Stimulated activated memory B cell treated with anti-CD40 and anti-IgM and Interleukin-4, amounts not matched to agents 10 μg/mL and 1 μg/mL and 100 μg/mL, for 72 hours (primary cell): ENCODE measurements at regions not wholly inside any gene's neighbourhood (a gene's known extent, or its start where the extent isn't known, plus 50 kb on each side); places are given as distances from the start of the nearest gene placed in this dataset.
"Not testable (repeated sequence)": the region's sequence is repeated elsewhere in the genome, so short reads cannot be mapped to it uniquely, and the experiment has no call there.

Source experiments
- ATAC-seq: fragments of 150-1000 bp; cut with Tn5 transposase; 2 replicates; pipeline ENCODE4 v1.10.0; 2021
- H3K27ac Mint-ChIP-seq: one replicate; pipeline ENCODE4 v1.8.0; 2022; ENCODE audit warnings: mild to moderate bottlenecking, mixed read lengths
- H3K27me3 Mint-ChIP-seq: one replicate; pipeline ENCODE4 v1.8.0; 2022; ENCODE audit warnings: mixed read lengths
- H3K36me3 Mint-ChIP-seq: one replicate; pipeline ENCODE4 v1.8.0; 2022; ENCODE audit warnings: mixed read lengths
- H3K4me1 Mint-ChIP-seq: one replicate; pipeline ENCODE4 v1.8.0; 2022; ENCODE audit warnings: mixed read lengths
- H3K4me3 Mint-ChIP-seq: one replicate; pipeline ENCODE4 v1.8.0; 2022; ENCODE audit warnings: mild to moderate bottlenecking, moderate library complexity, mixed read lengths
- H3K9me3 Mint-ChIP-seq: one replicate; pipeline ENCODE4 v1.8.0; 2022; ENCODE audit warnings: mixed read lengths

GRCh38 chr2:16024628-16025027 lies 84.3 kb downstream of the MYCN start:
- not testable (repeated sequence) for H3K4me3 Mint-ChIP-seq, H3K4me1 Mint-ChIP-seq, H3K36me3 Mint-ChIP-seq, ATAC-seq, H3K27me3 Mint-ChIP-seq, H3K27ac Mint-ChIP-seq, H3K9me3 Mint-ChIP-seq

DNA sequence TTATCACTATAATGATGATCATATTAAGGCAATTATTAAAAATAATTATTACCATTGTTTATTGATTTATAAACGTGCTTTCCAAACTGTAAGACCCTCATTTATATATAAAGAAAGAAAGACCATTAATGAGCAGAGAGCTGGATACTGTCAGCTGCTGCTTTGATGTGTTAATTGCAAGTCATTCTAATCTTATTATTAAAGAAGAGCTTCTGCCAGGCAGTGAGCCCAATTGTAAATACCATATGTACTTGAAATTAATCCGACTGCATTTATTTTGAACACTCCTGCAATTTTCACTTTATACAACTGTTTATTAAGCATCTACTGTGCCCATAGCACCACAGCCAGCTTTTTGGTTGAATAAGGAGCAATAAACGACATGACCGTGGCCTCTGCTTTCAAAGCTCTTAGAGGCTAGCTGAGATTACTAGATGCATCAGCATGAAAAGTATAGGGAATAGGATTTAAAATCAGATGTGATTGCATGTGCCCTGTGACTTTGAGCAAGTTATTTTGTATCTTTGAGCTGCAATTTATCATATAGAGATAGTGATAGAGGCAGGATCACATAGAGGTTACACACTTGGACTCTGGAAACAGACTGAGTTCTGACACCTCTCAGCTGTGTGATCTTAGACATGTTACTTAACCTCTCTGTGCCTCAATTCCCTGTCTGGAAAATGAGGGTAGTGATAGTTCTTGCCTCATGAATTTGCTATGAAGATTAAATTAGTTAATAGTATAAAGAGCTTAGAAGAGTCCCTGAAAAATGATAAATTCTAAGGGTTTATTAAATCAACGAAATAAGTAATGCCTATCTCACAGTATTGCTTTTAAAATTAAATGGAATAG lies 83.4 kb downstream of the MYCN start:
- peaks cover 9% of the 10 kb centered on the region for H3K27me3 Mint-ChIP-seq
- peaks cover 5% of the 10 kb centered on the region for H3K9me3 Mint-ChIP-seq
- H3K27ac Mint-ChIP-seq = no peak overlapping the region
- H3K36me3 Mint-ChIP-seq = no peaks in the 10 kb centered on the region
- H3K4me3 Mint-ChIP-seq = no peak overlapping the region
- H3K4me1 Mint-ChIP-seq = no peaks in the 10 kb centered on the region
- no peak for ATAC-seq

DNA sequence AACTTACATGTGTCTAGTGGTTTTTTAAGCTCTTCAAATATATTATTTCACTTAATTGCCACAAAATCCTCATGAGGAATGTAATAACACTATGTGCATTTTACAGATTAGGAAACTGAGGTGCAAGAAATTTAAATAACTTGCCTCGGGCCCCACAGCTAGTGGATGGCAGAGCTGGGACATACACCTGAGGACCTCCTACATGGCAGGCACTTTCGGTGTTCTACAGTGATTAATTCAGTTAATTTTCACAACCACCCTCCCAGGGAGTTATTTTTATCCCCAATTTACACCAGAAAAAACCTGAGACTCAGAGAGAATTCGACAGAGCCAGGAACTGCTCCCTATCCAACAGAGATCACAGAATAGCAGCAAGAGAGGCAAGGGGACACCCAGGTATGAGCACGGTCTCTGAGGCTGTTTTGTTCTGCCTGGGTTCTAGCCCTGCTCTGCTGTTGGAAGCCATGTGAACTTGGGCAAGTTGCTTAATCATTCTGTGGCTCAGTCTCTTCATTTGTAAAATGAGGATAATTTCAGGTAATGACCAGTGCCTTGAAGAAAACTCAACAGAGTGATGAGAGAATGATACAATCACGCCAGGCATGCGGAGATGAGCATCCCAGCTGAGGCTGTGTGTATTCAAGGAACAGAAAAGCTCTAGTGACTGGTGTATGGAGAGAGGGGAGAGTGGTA lies 82.3 kb downstream of the MYCN start:
- Mint-ChIP-seq H3K27ac (no peak overlapping the region), H3K27me3 (peaks cover 9% of the 10 kb centered on the region), H3K36me3 (no peaks in the 10 kb centered on the region), H3K9me3 (peaks cover 5% of the 10 kb centered on the region), H3K4me1 (no peaks in the 10 kb centered on the region), H3K4me3 (no peak overlapping the region)
- ATAC-seq = no peak

DNA sequence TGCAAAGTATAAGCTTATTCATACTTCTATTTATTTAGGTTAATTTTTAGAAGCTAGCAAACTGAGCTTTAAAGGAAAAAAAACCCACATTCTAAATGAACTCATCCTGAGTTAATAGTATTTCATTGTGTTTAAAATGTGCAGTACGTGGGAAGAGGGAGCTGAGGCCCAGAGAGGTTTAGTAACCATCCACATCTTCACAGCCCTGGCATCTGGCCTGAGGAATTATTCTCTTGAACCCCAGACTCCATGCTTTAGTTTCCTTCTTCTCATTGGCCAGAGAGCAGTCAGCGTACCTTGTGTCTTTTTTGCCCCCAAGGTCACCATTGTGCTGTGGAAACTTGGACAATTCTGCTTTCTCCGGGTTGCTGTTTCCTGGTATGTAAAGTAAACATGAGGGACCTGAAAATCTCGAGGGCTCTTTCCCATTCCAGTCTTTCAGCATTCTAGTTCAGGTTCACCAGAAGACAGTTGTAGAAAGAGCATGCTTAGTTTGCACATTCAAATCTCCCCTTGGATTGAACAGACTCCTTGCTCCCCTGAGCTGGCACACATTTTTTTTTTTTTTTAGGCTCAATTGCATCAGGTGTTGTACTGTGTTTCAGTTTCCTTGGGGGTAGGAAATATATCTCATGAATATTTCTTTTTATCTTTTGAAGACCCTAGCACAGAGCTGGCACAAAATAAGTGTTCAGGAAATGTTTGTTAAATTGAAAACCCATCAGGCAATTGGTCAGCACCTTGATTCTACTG lies 81.4 kb downstream of the MYCN start:
- H3K36me3 Mint-ChIP-seq = no peaks in the 10 kb centered on the region
- no peaks in the 10 kb centered on the region for H3K4me1 Mint-ChIP-seq
- H3K27ac Mint-ChIP-seq = no peak overlapping the region
- H3K4me3 Mint-ChIP-seq = no peak overlapping the region
- no peak for ATAC-seq
- peaks cover 9% of the 10 kb centered on the region for H3K27me3 Mint-ChIP-seq
- H3K9me3 Mint-ChIP-seq = peaks cover 5% of the 10 kb centered on the region

- H3K27ac Mint-ChIP-seq = no peak overlapping the region
- H3K9me3 Mint-ChIP-seq = peaks cover 3% of the 10 kb centered on the region
- H3K27me3 Mint-ChIP-seq = peaks cover 10% of the 10 kb centered on the region
- H3K4me3 Mint-ChIP-seq = no peak overlapping the region
- no peaks in the 10 kb centered on the region for H3K36me3 Mint-ChIP-seq
- H3K4me1 Mint-ChIP-seq = no peaks in the 10 kb centered on the region
- ATAC-seq = no peak
Observed at GRCh38 chr2:16020389-16021008, 80.1 kb downstream of the MYCN start.

GRCh38 chr2:16019617-16020351 lies 79.4 kb downstream of the MYCN start:
- H3K4me3 Mint-ChIP-seq = no peak overlapping the region
- H3K4me1 Mint-ChIP-seq = no peaks in the 10 kb centered on the region
- ATAC-seq = no peak
- no peaks in the 10 kb centered on the region for H3K9me3 Mint-ChIP-seq
- H3K36me3 Mint-ChIP-seq = no peaks in the 10 kb centered on the region
- peaks cover 17% of the 10 kb centered on the region for H3K27me3 Mint-ChIP-seq
- H3K27ac Mint-ChIP-seq = no peak overlapping the region

- no peak overlapping the region for H3K27ac Mint-ChIP-seq
- H3K4me1 Mint-ChIP-seq = no peaks in the 10 kb centered on the region
- no peaks in the 10 kb centered on the region for H3K36me3 Mint-ChIP-seq
- ATAC-seq = no peak
- H3K27me3 Mint-ChIP-seq = peaks cover 24% of the 10 kb centered on the region
- H3K4me3 Mint-ChIP-seq = no peak overlapping the region
- no peaks in the 10 kb centered on the region for H3K9me3 Mint-ChIP-seq
Observed at GRCh38 chr2:16019060-16019480, 78.7 kb downstream of the MYCN start.

DNA sequence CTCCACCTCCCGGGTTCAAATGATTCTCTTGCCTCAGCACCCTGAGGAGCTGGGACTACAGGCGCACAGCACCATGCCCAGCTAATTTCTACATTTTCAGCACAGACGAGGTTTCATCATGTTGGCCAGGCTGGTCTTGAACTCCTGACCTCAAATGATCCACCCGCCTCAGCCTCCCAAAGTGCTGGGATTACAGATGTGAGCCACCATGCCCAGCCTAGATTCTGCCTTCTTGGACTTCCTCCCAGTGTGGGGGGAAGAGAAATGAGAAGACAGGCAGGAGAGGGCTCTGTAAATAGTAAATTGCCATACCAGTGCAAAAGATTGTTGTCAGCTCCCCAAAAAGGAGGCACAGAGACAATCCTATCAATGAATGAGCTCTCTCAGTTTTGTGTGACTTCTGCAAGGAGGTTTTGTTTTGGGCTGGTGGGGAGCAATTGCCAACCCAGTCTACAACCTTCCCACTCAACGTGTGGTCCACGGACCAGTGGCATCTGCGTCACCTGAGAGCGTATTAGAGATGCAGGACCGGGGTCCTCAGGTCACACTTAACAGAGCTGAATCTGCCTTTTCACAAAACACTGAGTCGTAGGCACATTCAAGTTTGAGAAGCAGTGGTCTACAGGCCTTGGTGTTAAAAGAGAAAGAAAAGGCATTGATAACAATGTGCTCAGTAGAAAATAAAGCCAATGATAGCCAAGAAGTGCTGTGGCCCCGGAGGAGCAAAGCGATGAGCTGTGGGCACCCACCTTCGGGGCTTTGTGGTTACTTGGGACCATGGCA lies 78.1 kb downstream of the MYCN start:
- ATAC-seq = no peak
- H3K9me3 Mint-ChIP-seq = no peaks in the 10 kb centered on the region
- no peaks in the 10 kb centered on the region for H3K36me3 Mint-ChIP-seq
- H3K27me3 Mint-ChIP-seq = peaks cover 28% of the 10 kb centered on the region
- H3K27ac Mint-ChIP-seq = no peak overlapping the region
- no peak overlapping the region for H3K4me3 Mint-ChIP-seq
- H3K4me1 Mint-ChIP-seq = no peaks in the 10 kb centered on the region

DNA sequence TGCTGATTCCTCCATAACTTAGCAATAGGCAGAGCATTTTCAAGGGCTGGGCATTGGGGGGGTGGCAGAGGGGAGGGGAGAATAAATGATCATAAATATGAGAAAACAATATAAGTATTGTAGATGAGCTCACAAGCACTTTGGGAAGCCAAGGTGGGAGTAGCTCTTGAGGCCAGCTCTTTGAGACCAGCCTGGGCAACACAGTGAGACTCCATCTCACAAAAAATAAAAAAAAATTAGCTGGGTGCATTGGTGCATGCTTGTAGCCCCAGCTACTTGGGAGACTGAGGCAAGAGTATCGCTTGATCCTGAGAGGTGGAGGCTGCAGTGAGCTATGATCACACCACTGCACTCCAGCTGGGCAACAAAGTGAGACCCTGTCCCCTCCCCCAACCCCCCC lies 75.9 kb downstream of the MYCN start:
- ATAC-seq = no peak
- Mint-ChIP-seq H3K36me3 (no peaks in the 10 kb centered on the region), H3K27me3 (peaks cover 37% of the 10 kb centered on the region), H3K4me3 (no peak overlapping the region), H3K4me1 (no peaks in the 10 kb centered on the region), H3K27ac (no peak overlapping the region), H3K9me3 (no peaks in the 10 kb centered on the region)

- Mint-ChIP-seq H3K4me3 (no peak overlapping the region), H3K27ac (no peak overlapping the region), H3K36me3 (no peaks in the 10 kb centered on the region), H3K4me1 (no peaks in the 10 kb centered on the region), H3K27me3 (peaks cover 37% of the 10 kb centered on the region), H3K9me3 (no peaks in the 10 kb centered on the region)
- ATAC-seq = no peak
Observed at GRCh38 chr2:16015903-16016265, 75.5 kb downstream of the MYCN start.

DNA sequence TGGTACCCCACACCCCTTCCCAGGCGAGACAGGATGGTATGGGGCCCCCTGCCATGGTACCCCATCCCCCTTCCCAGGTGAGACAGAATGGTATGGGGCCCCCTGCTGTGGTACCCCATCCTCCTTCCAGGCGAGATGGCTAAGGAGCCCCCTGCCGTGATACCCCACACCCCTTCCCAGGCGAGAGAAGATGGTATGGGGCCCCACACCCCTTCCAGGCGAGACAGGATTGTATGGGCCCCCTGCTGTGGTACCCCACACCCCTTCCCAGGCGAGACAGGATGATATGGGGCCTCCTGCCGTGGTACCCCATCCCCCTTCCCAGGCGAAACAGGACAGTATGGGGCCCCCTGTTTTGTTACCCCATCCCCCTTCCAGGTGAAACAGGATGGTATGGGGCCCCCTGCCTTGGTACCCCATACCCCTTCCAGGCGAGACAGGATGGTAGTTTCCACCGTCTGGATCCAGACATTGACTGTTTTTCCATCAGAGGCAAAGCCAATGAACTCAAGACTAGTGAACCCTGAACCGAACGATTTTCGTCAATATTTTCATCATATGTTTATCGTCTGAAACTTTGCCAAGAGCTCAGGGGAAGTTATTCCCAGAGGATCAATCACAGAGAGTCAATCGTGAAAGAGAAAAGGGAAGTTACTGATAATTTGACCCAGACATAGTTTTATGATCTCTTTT lies 75.0 kb downstream of the MYCN start:
- Mint-ChIP-seq H3K36me3 (no peaks in the 10 kb centered on the region), H3K27ac (no peak overlapping the region), H3K4me1 (no peaks in the 10 kb centered on the region), H3K27me3 (peaks cover 34% of the 10 kb centered on the region), H3K4me3 (no peak overlapping the region), H3K9me3 (no peaks in the 10 kb centered on the region)
- peak; percentile 52 for ATAC-seq

- H3K4me1 Mint-ChIP-seq = no peaks in the 10 kb centered on the region
- H3K36me3 Mint-ChIP-seq = no peaks in the 10 kb centered on the region
- no peak for ATAC-seq
- no peaks in the 10 kb centered on the region for H3K9me3 Mint-ChIP-seq
- no peak overlapping the region for H3K27ac Mint-ChIP-seq
- H3K27me3 Mint-ChIP-seq = peaks cover 28% of the 10 kb centered on the region
- no peak overlapping the region for H3K4me3 Mint-ChIP-seq
Observed at GRCh38 chr2:16014802-16015201, 74.5 kb downstream of the MYCN start.

DNA sequence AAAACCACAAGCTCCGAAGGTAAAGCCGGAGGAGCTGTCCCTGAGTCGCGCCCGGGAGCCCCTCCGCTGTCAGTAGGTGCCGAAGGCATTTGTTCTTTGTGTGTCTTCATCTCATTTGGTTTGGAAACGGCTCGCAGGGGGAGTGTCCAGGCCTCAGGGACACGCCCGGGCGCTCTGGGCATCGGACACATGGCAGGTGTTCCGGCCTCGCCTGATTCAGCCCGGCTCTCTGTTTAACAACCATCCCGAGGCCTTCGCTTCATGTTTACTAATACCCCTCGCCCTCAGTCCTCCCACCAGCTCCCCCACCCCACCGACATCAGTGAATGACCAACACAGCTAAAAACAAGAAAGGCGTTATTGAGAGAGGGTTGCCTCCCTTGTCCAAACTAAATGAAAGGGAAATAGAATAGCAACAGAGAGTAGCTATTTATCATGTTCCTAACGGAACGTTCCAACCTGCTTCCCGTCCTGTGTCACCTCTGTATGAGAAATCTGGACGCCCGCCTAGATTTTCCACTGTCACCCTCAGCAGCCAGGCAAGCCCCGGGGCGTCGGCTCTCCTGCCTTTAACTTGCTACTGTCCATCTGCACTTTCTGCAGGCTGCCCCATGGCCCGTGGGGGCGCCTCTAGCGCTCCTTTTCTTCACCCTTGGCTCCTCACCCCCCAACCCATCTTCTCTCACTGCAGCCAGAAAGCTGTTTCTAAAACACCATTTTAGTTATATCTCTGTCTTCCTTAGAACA lies 73.9 kb downstream of the MYCN start:
- Mint-ChIP-seq H3K9me3 (no peaks in the 10 kb centered on the region), H3K36me3 (no peaks in the 10 kb centered on the region), H3K4me3 (no peak overlapping the region), H3K27me3 (peaks cover 28% of the 10 kb centered on the region), H3K4me1 (no peaks in the 10 kb centered on the region), H3K27ac (no peak overlapping the region)
- no peak for ATAC-seq
